ENCODE measurements at regions not wholly inside any gene's neighbourhood (a gene's known extent, or its start where the extent isn't known, plus 50 kb on each side); places are given as distances from the start of the nearest gene placed in this dataset.

DNA sequence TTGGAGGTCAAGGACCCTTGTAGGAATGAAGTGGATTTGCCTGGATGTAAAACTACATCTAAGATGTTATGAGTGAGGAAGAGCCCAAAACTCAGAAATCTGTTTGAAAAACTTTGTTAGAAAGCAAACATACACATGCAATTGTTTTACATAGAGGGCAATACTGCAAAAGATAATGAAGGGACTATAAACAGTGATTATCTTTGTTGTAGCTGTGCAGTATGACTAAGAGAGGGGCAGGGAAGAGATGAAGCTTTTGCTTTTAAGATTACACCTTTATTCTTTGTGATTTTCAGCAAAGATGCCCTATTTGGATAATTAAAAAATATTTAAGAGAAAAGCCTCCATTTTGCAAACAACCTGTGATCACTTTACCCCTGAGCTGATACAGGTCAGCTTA, 839.9 kb upstream of the RBFOX1 start:
- Histone ChIP-seq H3K36me3 (no peaks in the 10 kb centered on the region), H3K9me3 (no peaks in the 10 kb centered on the region), H3K4me3 (no peak overlapping the region), H3K4me1 (no peaks in the 10 kb centered on the region), H3K27me3 (no peaks in the 10 kb centered on the region), H3K27ac (no peak overlapping the region)
- TF ChIP-seq POLR2A (IDR thresholded peaks at IDR 0.05) = no peak
- DNase-seq = no peak

DNA sequence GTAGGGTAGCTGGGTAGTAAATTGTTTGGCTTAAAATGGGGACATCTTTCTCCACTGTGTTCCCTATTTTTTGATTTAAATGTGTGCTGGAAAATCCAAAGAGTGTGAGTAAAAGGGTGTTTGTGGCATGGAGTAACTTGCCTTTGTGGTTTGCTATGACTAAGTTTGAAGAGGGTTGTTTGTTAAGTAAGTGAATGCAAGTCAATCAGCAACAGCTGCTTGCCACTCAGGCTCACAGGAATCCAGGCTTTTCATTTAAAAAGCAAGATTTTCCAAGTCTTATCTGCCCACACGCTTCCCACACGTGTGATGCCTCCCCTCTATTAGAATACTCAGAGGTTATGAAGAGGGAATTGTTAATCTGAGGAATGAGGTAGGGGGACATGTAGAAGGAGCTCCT, 847.7 kb upstream of the RBFOX1 start:
- Histone ChIP-seq H3K4me3 (no peak overlapping the region), H3K4me1 (no peaks in the 10 kb centered on the region), H3K36me3 (no peaks in the 10 kb centered on the region), H3K27ac (no peak overlapping the region), H3K27me3 (peaks cover 0 to 12% of the 10 kb centered on the region in 2 donors), H3K9me3 (no peaks in the 10 kb centered on the region)
- TF ChIP-seq, protein P1, sequence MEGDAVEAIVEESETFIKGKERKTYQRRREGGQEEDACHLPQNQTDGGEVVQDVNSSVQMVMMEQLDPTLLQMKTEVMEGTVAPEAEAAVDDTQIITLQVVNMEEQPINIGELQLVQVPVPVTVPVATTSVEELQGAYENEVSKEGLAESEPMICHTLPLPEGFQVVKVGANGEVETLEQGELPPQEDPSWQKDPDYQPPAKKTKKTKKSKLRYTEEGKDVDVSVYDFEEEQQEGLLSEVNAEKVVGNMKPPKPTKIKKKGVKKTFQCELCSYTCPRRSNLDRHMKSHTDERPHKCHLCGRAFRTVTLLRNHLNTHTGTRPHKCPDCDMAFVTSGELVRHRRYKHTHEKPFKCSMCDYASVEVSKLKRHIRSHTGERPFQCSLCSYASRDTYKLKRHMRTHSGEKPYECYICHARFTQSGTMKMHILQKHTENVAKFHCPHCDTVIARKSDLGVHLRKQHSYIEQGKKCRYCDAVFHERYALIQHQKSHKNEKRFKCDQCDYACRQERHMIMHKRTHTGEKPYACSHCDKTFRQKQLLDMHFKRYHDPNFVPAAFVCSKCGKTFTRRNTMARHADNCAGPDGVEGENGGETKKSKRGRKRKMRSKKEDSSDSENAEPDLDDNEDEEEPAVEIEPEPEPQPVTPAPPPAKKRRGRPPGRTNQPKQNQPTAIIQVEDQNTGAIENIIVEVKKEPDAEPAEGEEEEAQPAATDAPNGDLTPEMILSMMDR (IDR thresholded peaks at IDR 0.05) = no peak
- no peak for TF ChIP-seq POLR2A (IDR thresholded peaks at IDR 0.05)
- no peak for DNase-seq

DNA sequence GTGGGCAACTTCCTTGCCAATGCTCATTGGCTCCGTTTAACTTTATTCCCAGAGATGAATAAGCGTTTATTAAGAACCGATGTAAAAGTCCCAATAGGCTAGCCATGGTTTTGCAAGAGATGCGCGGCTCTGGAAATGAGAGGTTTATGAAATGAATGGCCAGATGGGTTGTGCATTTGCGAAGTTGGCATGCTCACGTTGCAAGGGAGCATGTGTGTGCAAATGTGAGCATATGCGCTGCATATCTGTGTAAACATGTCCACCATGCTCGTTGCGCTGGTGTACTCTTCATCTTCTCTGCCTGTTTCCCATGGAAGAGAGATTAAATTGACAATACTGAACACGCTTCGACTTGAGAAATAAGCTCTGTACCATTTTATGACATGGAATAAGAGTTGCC, 848.6 kb upstream of the RBFOX1 start:
- Histone ChIP-seq H3K27me3 (peaks cover 0 to 12% of the 10 kb centered on the region in 2 donors), H3K36me3 (no peaks in the 10 kb centered on the region), H3K9me3 (no peaks in the 10 kb centered on the region), H3K27ac (no peak overlapping the region), H3K4me3 (no peak overlapping the region), H3K4me1 (no peaks in the 10 kb centered on the region)
- TF ChIP-seq, protein P1 (IDR thresholded peaks at IDR 0.05) = no peak
- no peak for TF ChIP-seq POLR2A (IDR thresholded peaks at IDR 0.05)
- DNase-seq = no peak

DNA sequence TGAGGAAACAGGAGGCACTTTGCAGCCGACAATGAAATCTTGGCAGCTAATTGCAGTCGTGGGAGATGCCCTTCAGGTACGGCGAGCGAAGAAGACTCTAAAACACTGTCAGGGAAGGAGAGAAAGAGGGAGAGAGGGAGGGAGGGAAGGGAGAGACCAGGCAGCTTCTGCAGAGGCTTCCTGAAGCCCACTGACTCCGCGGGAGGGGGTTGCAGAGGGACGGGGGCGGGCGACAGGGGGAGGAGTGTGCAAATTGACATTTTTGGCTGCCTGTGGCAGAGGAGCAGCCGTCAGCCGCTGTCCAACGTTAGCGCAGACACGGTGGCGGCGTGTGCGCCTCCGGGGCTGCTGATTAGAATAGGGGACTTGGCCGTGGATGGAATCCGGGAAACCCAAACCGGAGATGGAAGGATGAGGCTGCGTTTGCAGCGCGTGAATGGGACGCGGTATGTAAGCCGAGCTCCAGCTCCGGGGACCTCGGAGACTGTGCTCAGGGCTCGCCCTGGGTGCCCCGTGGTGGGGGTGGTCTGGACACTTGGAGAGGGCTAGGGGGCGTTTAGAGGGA, 849.1 kb upstream of the RBFOX1 start:
- Histone ChIP-seq H3K4me1 (no peaks in the 10 kb centered on the region), H3K4me3 (peak overlapping the region in 2 of 4 donors; percentile 26 to 27), H3K9me3 (no peaks in the 10 kb centered on the region), H3K27ac (no peak overlapping the region), H3K27me3 (peaks cover 0 to 12% of the 10 kb centered on the region in 2 donors), H3K36me3 (no peaks in the 10 kb centered on the region)
- no peak for DNase-seq
- TF ChIP-seq POLR2A (IDR thresholded peaks at IDR 0.05) = no peak
- TF ChIP-seq, protein P1 (IDR thresholded peaks at IDR 0.05) = no peak

DNA sequence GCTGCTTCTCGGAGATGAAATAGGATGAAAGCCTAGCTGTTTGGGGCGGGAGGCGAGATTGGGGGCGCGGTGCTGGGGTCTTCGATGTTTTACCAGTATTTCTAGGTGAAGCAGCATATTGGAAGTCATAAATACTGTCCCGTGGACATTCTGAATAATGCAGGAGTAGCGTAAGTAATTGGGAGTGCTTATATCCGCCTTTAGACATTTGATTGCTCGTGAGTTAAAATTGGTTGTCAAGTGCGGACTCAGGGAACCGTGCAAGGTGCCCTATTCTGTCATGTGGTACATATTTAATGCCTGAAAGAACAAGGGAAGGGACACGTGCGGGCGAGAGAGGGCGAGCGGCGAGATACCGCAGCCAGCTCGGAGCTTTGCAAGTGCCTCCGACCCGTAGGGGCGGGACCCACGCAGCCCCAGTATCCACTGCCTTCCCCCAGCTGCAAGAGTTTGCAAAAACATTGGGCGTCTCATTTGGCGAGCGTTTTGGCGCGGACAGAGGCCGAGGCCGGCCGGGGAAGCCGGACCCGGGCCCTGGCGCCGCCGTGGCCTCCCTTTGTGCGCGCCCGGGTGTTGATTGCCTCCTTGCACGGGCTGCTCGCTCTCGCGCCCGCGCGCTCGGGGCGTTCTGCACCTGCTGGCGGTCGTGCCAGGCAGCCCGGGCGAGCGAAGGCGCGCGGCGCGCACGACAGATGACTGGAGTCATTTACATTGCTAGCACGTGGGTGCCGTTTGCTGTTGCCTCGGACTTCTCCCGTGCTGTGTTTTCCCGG, 849.8 kb upstream of the RBFOX1 start:
- Histone ChIP-seq H3K4me1 (no peaks in the 10 kb centered on the region), H3K27me3 (peaks cover 0 to 12% of the 10 kb centered on the region in 2 donors), H3K4me3 (peak overlapping the region in 2 of 4 donors; percentile 26 to 27), H3K36me3 (no peaks in the 10 kb centered on the region), H3K27ac (no peak overlapping the region), H3K9me3 (no peaks in the 10 kb centered on the region)
- no peak for TF ChIP-seq POLR2A (IDR thresholded peaks at IDR 0.05)
- TF ChIP-seq, protein P1 (IDR thresholded peaks at IDR 0.05) = no peak
- DNase-seq = peak in 1 of 3 donors; percentile 50

DNA sequence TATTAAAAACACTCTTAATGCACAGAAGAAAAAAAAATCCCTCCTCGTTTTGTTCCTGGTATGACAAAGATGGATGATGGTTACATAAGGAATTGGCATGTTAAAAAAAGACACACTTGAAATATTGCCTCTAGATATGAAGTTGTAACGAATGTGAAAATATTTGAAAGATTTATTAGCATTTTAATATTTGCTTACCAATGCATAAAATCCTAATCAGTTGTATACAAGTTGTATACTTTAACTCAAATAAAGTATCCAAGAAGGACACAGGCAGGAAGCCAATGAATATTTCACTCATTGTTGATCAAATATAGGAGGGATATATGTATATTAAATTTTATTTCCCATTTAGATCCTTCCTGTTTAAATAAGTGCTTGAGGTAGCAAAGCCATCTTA, 850.8 kb upstream of the RBFOX1 start:
- TF ChIP-seq, protein P1 (IDR thresholded peaks at IDR 0.05) = no peak
- TF ChIP-seq POLR2A (IDR thresholded peaks at IDR 0.05) = no peak
- H3K4me1 ChIP-seq = no peaks in the 10 kb centered on the region
- H3K27me3 ChIP-seq = peaks cover 0 to 12% of the 10 kb centered on the region in 2 donors
- no peak overlapping the region for H3K27ac ChIP-seq
- no peak overlapping the region for H3K4me3 ChIP-seq
- H3K9me3 ChIP-seq = no peaks in the 10 kb centered on the region
- H3K36me3 ChIP-seq = no peaks in the 10 kb centered on the region
- DNase-seq = no peak
